PC-3 (cell line): ENCODE measurements at regions not wholly inside any gene's neighbourhood (a gene's known extent, or its start where the extent isn't known, plus 50 kb on each side); places are given as distances from the start of the nearest gene placed in this dataset.

Experiments
- ATAC-seq: fragments of 200-7000 bp; cut with Tn5 transposase; 2 replicates; pipeline ENCODE4 v1.9.1; 2020; ENCODE audit warnings: mild to moderate bottlenecking, moderate library complexity
- BruUV-seq: library from RNA; stranded (reverse); fragments of 400-500 nt; replicated peaks from 2 replicates; lab custom pipeline; 2021; lab: Mats Ljungman, UMichigan
- CTCF ChIA-PET: fragments of 300-600 bp; sonication (Branson Sonifier 250); formaldehyde crosslinking; loops from one replicate; lab custom pipeline; 2022; ENCODE audit warnings: antibody characterized with exemption; lab: Charles Lee
- POLR2A ChIA-PET: fragments of 300-600 bp; sonication (Branson Sonifier 250); formaldehyde crosslinking; loops from one replicate; lab custom pipeline; 2022; ENCODE audit warnings: antibody characterized with exemption; ENCODE audit not compliant: unreplicated experiment; lab: Charles Lee
- DNase-seq: peaks from one replicate; pipeline ENCODE4 v3.0.0-alpha.2; 2015
- H2AFZ ChIP-seq: fragments of 300-600 bp; sonication (generic); 2 replicates; pipeline ENCODE4 v1.6.0; 2016; ENCODE audit warnings: antibody characterized with exemption, low read length
- H3F3A ChIP-seq: fragments of 300-600 bp; sonication (generic); one replicate; pipeline ENCODE4 v1.6.0; 2017; ENCODE audit warnings: antibody characterized with exemption, low read length, control low read depth, mild to moderate bottlenecking; ENCODE audit not compliant: unreplicated experiment
- H3K27ac ChIP-seq: fragments of 300-600 bp; sonication (generic); 2 replicates; pipeline ENCODE4 v1.5.1; 2016; ENCODE audit warnings: mild to moderate bottlenecking, low read length
- H3K27me3 ChIP-seq: fragments of 300-600 bp; sonication (generic); 2 replicates; pipeline ENCODE4 v1.6.1; 2016; ENCODE audit warnings: low read length, mixed read lengths
- H3K36me3 ChIP-seq: fragments of 300-600 bp; sonication (generic); 2 replicates; pipeline ENCODE4 v1.6.1; 2016; ENCODE audit warnings: low read depth, mixed run types, low read length, mixed read lengths
- H3K4me1 ChIP-seq: fragments of 300-600 bp; sonication (generic); 2 replicates; pipeline ENCODE4 v1.5.1; 2016; ENCODE audit warnings: low read length; ENCODE audit not compliant: insufficient read depth
- H3K4me2 ChIP-seq: fragments of 300-600 bp; sonication (generic); 2 replicates; pipeline ENCODE4 v1.6.0; 2016; ENCODE audit warnings: low read length
- H3K4me3 ChIP-seq: fragments of 300-600 bp; sonication (generic); 2 replicates; pipeline ENCODE4 v1.5.1; 2016; ENCODE audit warnings: mild to moderate bottlenecking, low read length, mixed read lengths
- H3K79me2 ChIP-seq: fragments of 300-600 bp; sonication (generic); 2 replicates; pipeline ENCODE4 v1.6.1; 2017; ENCODE audit warnings: low read length, mixed read lengths
- H3K9ac ChIP-seq: fragments of 300-600 bp; sonication (generic); 2 replicates; pipeline ENCODE4 v1.6.0; 2016; ENCODE audit warnings: mild to moderate bottlenecking, low read length
- H3K9me2 ChIP-seq: fragments of 300-600 bp; sonication (generic); replicated peaks from 2 replicates; pipeline ENCODE4 v1.6.1; 2016; ENCODE audit warnings: mixed run types, low read length, mixed read lengths
- H3K9me3 ChIP-seq: fragments of 300-600 bp; sonication (generic); 2 replicates; pipeline ENCODE4 v1.6.1; 2016; ENCODE audit warnings: low read length, mixed read lengths
- H4K20me1 ChIP-seq: fragments of 300-600 bp; sonication (generic); 2 replicates; pipeline ENCODE4 v1.6.1; 2016; ENCODE audit warnings: low read length, mixed read lengths
- EZH2 ChIP-seq: fragments of 300-600 bp; sonication (generic); IDR thresholded peaks from one replicate; pipeline ENCODE4 v1.6.1; 2017; ENCODE audit warnings: antibody characterized with exemption, mild to moderate bottlenecking, low read length; ENCODE audit not compliant: unreplicated experiment
- EZH2phosphoT487 ChIP-seq: fragments of 300-600 bp; sonication (generic); IDR thresholded peaks from 2 replicates; pipeline ENCODE4 v1.6.1; 2018; ENCODE audit warnings: mild to moderate bottlenecking, antibody characterized with exemption, low read length, borderline replicate concordance
- intact Hi-C: fragments of 100-400 bp; cut with micrococcal nuclease; formaldehyde crosslinking; loops from 2 replicates; pipeline ENCODE4 v1.9.0; 2023
- TF ChIP-seq, protein P1 (sequence below): fragments of 300-600 bp; sonication (generic); conservative IDR thresholded peaks from 2 replicates; pipeline ENCODE4 v1.5.1; 2017; ENCODE audit warnings: antibody characterized with exemption, low read depth, mild to moderate bottlenecking, low read length

- Histone ChIP-seq H3K9me3 (no peaks in the 10 kb centered on the region), H3F3A (no peaks in the 10 kb centered on the region), H3K9ac (no peak overlapping the region), H3K4me2 (peak overlapping the region; percentile 59), H3K79me2 (no peaks in the 10 kb centered on the region), H3K36me3 (no peaks in the 10 kb centered on the region), H3K4me1 (peaks cover 14% of the 10 kb centered on the region), H3K4me3 (no peak overlapping the region), H2AFZ (no peak overlapping the region), H4K20me1 (no peaks in the 10 kb centered on the region), H3K9me2 (no peaks in the 10 kb centered on the region), H3K27ac (no peak overlapping the region), H3K27me3 (no peaks in the 10 kb centered on the region)
- no peak for ATAC-seq
- DNase-seq, result peak; percentile 54
- CTCF ChIA-PET, result no interaction called here
- no TSS peak for BruUV-seq
- POLR2A ChIA-PET, result no interaction called here
- TF ChIP-seq EZH2phosphoT487 (no peak), EZH2 (no peak)
- TF ChIP-seq, protein P1, sequence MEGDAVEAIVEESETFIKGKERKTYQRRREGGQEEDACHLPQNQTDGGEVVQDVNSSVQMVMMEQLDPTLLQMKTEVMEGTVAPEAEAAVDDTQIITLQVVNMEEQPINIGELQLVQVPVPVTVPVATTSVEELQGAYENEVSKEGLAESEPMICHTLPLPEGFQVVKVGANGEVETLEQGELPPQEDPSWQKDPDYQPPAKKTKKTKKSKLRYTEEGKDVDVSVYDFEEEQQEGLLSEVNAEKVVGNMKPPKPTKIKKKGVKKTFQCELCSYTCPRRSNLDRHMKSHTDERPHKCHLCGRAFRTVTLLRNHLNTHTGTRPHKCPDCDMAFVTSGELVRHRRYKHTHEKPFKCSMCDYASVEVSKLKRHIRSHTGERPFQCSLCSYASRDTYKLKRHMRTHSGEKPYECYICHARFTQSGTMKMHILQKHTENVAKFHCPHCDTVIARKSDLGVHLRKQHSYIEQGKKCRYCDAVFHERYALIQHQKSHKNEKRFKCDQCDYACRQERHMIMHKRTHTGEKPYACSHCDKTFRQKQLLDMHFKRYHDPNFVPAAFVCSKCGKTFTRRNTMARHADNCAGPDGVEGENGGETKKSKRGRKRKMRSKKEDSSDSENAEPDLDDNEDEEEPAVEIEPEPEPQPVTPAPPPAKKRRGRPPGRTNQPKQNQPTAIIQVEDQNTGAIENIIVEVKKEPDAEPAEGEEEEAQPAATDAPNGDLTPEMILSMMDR, result no peak
- intact Hi-C loops, result no loop called here
Observed at GRCh38 chr4:151459375-151459774, 50.4 kb downstream of the FHIP1A start.

GRCh38 chr4:151460434-151460833 lies 51.5 kb downstream of the FHIP1A start:
- ATAC-seq (no peak), DNase-seq (no peak)
- Histone ChIP-seq H3K9ac (no peak overlapping the region), H3K79me2 (no peaks in the 10 kb centered on the region), H3F3A (no peaks in the 10 kb centered on the region), H3K4me3 (no peak overlapping the region), H3K36me3 (no peaks in the 10 kb centered on the region), H3K9me3 (no peaks in the 10 kb centered on the region), H3K4me1 (peaks cover 14% of the 10 kb centered on the region), H3K9me2 (no peaks in the 10 kb centered on the region), H2AFZ (no peak overlapping the region), H3K27me3 (no peaks in the 10 kb centered on the region), H3K4me2 (no peak overlapping the region), H4K20me1 (no peaks in the 10 kb centered on the region), H3K27ac (no peak overlapping the region)
- POLR2A ChIA-PET, result no interaction called here
- CTCF ChIA-PET, result no interaction called here
- no TSS peak for BruUV-seq
- TF ChIP-seq EZH2phosphoT487 (no peak), EZH2 (no peak)
- TF ChIP-seq, protein P1, result no peak
- intact Hi-C loops, result no loop called here

- intact Hi-C loops, result no loop called here
- no peaks in the 10 kb centered on the region for H3K27me3 ChIP-seq
Observed at GRCh38 chr4:151462554-151462953, 53.6 kb downstream of the FHIP1A start.

More at GRCh38 chr4:151462554-151462953, 53.6 kb downstream of the FHIP1A start:
- no peaks in the 10 kb centered on the region for H3K36me3 ChIP-seq
- TF ChIP-seq, protein P1, result no peak
- TF ChIP-seq EZH2 (no peak), EZH2phosphoT487 (no peak)
- peaks cover 14% of the 10 kb centered on the region for H3K4me1 ChIP-seq
- no TSS peak for BruUV-seq
- H4K20me1 ChIP-seq, result no peaks in the 10 kb centered on the region
- H3F3A ChIP-seq, result no peaks in the 10 kb centered on the region
- no peaks in the 10 kb centered on the region for H3K79me2 ChIP-seq
- H3K4me2 ChIP-seq, result no peak overlapping the region
- DNase-seq (peak; percentile 31), ATAC-seq (no peak)
- H3K4me3 ChIP-seq, result no peak overlapping the region
- no peak overlapping the region for H2AFZ ChIP-seq
- no peak overlapping the region for H3K9ac ChIP-seq
- H3K9me3 ChIP-seq, result no peaks in the 10 kb centered on the region
- ChIA-PET POLR2A (no interaction called here), CTCF (no interaction called here)
- no peak overlapping the region for H3K27ac ChIP-seq
- no peaks in the 10 kb centered on the region for H3K9me2 ChIP-seq
